SIG-M5 (cell line): ENCODE measurements at regions not wholly inside any gene's neighbourhood (a gene's known extent, or its start where the extent isn't known, plus 50 kb on each side); places are given as distances from the start of the nearest gene placed in this dataset.
"Not testable (repeated sequence)": the region's sequence is repeated elsewhere in the genome, so short reads cannot be mapped to it uniquely, and the experiment has no call there.

Source experiments
- DNase-seq: peaks from one replicate; lab custom pipeline; 2025; lab: John Stamatoyannopoulos, UW

- DNase-seq, result no peak
These were observed 155.4 kb upstream of the MAP3K1 start for GRCh38 chr5:56659971-56660370.

GRCh38 chr5:56658972-56659371, 156.4 kb upstream of the MAP3K1 start:
- no peak for DNase-seq

- no peak for DNase-seq
These were observed 158.3 kb upstream of the MAP3K1 start for GRCh38 chr5:56656846-56657726.

GRCh38 chr5:56651893-56652292, 163.5 kb upstream of the MAP3K1 start:
- no peak for DNase-seq

GRCh38 chr5:56650386-56650785, 165.0 kb upstream of the MAP3K1 start:
- DNase-seq, result no peak

- DNase-seq, result no peak
These were observed 165.8 kb upstream of the MAP3K1 start for GRCh38 chr5:56649569-56649968.

GRCh38 chr5:56648460-56649034, 166.8 kb upstream of the MAP3K1 start:
- no peak for DNase-seq

- no peak for DNase-seq
These were observed 168.1 kb upstream of the MAP3K1 start for GRCh38 chr5:56647099-56647850.

GRCh38 chr5:56641635-56642260, 173.6 kb upstream of the MAP3K1 start:
- no peak for DNase-seq

GRCh38 chr5:56640763-56641406, 174.5 kb upstream of the MAP3K1 start:
- DNase-seq, result peak; percentile 29

- no peak for DNase-seq
These were observed 175.9 kb upstream of the MAP3K1 start for GRCh38 chr5:56639476-56639875.

- no peak for DNase-seq
These were observed 176.5 kb upstream of the MAP3K1 start for GRCh38 chr5:56638768-56639238.

- DNase-seq, result no peak
These were observed 177.2 kb upstream of the MAP3K1 start for GRCh38 chr5:56638061-56638621.

- no peak for DNase-seq
These were observed 177.9 kb upstream of the MAP3K1 start for GRCh38 chr5:56637321-56637920.

- no peak for DNase-seq
These were observed 181.4 kb upstream of the MAP3K1 start for GRCh38 chr5:56633950-56634349.

- DNase-seq, result no peak
These were observed 182.4 kb upstream of the MAP3K1 start for GRCh38 chr5:56632939-56633338.

GRCh38 chr5:56632199-56632598, 183.2 kb upstream of the MAP3K1 start:
- no peak for DNase-seq

GRCh38 chr5:56631719-56632118, 183.6 kb upstream of the MAP3K1 start:
- DNase-seq, result no peak

GRCh38 chr5:56628616-56629015, 186.7 kb upstream of the MAP3K1 start:
- not testable (repeated sequence) for DNase-seq

GRCh38 chr5:56625541-56625940, 189.8 kb upstream of the MAP3K1 start:
- no peak for DNase-seq

- DNase-seq, result no peak
These were observed 190.6 kb upstream of the MAP3K1 start for GRCh38 chr5:56624751-56625150.
